ENCODE measurements at regions not wholly inside any gene's neighbourhood (a gene's known extent, or its start where the extent isn't known, plus 50 kb on each side); places are given as distances from the start of the nearest gene placed in this dataset.

- no peak for DNase-seq
Measured at GRCh38 chr12:107528731-107529365, 156.8 kb upstream of the PWP1 start.

DNA sequence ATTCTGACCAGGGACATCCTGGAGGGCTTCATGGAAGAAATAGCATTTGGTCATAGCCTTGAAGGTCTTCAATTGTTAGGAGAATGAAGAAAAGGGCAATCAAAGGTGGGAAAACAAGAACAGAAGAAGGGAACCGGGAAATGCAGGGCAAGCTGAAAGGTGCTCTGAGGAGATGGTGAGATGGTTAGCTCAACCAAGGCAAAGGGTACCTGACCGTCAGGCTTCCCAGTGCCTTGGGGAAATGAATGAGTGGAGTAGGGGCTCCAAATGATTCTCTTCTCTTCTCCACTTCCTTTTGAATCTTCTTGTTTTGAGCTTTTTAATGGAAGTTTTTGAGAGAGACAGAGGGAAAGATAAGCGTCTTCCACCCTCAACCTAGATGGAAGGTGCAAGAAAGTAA, 155.6 kb upstream of the PWP1 start:
- no peak for DNase-seq

DNA sequence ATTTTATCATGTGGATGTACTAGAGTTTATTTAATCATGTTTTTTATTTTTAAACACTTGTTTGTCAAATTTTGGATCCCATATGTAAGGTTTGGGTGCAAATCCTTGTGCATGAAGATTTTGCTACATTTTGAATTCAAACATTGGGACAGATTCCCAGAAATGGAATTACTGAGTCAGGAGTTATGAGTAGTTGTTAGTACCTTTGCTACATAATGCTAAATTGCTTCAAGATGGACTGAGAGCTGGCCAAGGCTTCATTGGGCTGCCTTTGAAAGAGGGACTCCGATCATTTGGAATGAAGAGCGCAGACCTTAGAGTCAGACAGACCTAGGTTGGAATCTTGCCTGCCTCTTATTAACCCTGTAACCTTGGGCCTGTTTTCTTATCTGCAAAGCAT, 154.9 kb upstream of the PWP1 start:
- no peak for DNase-seq

DNA sequence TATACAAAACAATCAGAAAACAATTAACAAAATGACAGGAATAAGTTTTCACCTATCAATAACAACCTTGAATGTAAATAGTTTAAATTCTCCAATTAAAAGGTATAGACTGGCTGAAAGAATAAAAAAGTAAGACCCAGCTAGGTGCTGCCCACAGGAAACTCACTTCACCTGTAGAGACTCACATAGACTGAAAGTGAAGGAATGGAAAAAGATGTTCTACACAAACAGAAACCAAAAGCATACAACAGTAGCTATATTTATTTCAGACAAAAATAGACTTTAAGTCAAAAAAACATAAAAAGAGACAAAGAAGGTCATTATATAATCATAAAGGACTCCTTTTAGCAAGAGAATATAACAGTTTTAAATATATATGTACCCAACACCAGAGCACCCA, 152.4 kb upstream of the PWP1 start:
- DNase-seq: no peak

DNA sequence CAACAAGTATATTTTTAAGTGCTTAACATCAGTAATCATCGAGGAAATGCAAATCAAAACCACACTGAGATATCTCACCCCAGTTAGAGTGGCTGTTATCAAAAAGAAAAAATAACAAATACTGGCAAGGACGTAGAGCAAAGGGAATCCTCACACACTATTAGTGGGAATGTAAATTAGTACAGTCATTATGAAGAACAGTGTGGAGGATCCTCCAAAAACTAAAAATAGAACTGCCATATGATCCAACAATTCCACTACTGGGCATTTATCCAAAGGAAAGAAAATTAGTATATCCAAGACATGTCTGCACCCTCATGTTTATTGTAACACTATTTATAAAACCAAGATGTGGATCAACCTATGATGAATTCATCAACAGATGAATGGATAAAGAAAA, 149.0 kb upstream of the PWP1 start:
- DNase-seq: no peak

- DNase-seq: no peak
Measured at GRCh38 chr12:107537464-107538119, 148.0 kb upstream of the PWP1 start.

- no peak for DNase-seq
Measured at GRCh38 chr12:107539196-107539939, 146.2 kb upstream of the PWP1 start.

GRCh38 chr12:107541001-107541705, 144.4 kb upstream of the PWP1 start:
- no peak for DNase-seq

DNA sequence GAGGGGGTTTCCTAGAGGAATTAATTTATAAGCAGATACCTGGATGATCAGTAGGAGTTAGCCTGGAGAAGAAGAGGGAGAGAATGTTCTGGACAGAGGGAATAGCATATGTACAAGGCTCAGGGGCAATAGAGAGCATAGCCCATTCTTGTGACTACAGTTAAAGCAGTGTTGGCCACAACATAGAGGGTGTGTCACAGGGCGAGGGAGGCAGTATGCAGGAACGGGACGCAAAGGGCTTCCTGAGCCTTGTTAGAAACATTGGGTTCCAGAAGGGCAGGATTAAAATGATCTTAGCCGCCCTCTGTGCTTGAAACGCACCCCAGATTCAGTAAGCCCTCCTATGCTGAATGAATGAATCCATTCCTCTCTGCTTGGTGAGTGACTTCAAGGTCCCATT, 142.2 kb upstream of the PWP1 start:
- DNase-seq: no peak

DNA sequence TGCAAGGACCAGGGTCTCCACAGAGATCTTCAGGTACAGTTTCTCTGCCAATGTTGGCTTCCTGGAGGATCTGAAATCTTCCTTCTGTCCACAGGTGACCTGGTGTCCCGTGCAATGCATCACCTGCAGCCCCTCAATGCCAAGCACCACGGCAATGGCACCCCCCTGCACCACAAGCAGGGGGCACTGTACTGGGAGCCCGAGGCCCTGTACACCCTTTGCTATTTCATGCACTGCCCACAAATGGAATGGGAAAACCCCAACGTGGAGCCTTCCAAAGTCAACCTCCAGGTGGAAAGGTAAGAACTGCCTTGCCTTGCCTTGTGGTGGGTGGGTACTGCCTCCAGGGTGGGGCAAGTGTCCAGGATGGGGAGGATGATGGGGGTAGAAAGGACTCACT, 141.8 kb upstream of the PWP1 start:
- DNase-seq: no peak

GRCh38 chr12:107544937-107545336, 140.7 kb upstream of the PWP1 start:
- no peak for DNase-seq

- no peak for DNase-seq
Measured at GRCh38 chr12:107545737-107546353, 139.8 kb upstream of the PWP1 start.

DNA sequence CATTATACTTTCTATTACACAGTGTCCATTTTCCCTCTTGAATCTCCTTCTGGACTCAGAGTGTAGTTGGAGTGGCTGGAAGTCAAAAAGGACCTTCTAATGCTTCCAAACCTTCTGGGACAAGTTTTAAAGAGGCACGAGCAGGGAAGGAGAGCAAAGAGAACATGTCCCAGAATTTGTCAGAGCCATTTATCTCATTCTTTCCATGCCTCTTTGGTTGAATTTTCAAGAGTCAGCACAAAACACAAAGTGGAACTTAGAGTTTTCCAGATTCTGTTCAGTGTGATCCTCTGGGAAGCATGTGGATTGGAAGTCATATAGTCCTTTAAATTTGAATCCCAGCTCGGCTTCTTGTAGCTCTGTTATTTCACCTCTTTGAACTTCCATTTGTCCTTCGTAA, 138.2 kb upstream of the PWP1 start:
- DNase-seq: no peak

- DNase-seq: no peak
Measured at GRCh38 chr12:107549651-107550480, 135.7 kb upstream of the PWP1 start.

- DNase-seq: no peak
Measured at GRCh38 chr12:107551434-107551833, 134.2 kb upstream of the PWP1 start.

DNA sequence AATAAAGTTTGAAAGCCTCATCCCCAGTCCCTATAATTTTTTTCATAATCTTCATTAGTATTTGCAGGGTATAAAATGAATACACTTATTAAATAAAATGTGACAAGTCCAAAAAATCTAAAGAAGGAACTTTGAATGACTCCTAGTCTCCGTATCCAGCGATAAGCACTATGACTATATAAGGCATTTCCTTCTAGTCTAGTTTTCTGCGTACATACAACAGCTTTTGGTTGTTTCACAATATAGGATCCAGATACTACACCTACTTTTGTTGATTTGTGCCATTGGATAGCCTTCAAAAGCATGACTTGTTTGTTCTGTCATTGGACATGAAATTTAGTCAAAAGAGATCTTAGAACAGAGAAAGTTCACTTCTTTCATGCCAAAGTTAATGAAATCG, 133.3 kb upstream of the PWP1 start:
- no peak for DNase-seq

GRCh38 chr12:107553211-107553765, 132.3 kb upstream of the PWP1 start:
- DNase-seq: no peak

GRCh38 chr12:107554941-107555340, 130.7 kb upstream of the PWP1 start:
- DNase-seq: no peak

DNA sequence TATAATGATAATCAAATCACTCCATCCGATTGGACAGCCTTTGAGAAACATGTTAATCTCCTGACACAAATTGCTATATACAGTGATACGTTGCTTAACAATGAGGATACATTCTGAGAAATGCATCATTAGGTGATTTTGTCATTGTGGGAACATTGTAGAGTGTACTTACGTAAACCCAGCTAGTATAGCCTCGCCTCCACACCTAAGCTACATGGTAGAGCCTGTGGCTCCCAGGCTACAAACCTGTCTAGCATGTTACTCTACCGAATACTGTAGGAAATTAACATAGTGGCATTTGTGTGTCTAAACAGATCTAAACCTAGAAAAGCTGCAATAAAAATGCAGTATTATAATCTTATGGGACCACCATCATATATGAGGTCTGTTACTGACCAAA, 128.6 kb upstream of the PWP1 start:
- DNase-seq: no peak

DNA sequence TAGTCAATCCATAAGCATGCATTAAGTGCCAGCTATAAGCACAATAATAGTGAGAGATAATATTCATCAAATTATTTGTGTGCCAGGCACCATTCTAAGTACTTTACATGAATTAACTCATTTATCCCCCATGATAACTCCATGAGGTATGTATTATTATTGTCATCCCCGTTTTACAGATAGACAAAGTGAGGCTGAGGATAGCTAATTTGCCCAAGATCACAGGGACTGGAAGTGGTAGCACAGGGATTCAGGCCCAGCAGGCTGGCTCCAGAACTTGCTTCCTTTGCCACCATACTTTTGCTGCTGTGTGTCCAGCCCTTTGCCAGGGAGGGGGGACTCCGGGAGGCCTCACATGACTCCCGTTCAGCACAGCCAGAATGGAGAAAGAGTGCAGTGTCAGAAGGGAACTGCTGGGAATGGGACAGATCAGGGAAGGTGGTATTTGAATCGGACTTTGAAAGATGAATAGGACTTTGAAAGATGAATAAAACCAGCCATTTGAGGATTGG, 128.0 kb upstream of the PWP1 start:
- DNase-seq: no peak

DNA sequence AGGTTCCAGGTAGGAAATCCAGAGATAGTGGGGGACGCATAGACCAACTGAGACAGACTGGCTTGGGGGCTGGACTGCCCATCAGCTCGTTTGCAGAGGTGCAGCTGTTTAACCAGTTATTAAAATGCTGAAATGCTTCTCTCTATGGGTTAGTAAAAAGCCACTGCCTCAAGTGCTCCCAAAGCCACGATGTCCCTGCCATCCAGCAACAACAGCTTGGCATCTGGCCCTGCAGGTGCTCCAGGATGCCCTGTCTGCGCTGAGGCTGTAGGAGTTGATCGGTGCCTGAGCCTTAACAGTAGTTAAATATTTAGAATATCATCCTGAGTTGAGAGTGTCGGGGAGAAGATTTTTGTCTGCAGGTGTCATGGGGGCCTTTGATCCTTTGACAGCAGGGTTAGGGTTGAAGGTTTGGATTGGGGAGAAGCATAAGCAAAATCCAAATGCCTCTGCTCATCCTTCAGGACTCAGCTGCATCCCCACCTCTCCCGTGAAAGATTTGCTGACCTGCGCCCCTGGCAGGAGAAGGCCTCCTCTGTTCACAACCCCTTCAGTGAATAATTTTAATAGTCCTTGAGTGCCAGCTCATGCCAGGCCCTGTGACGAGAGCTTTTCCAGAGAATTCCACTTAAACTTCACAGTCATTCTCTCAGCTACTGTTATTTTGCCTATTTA, 127.3 kb upstream of the PWP1 start:
- DNase-seq: no peak
